Jurkat, Clone E6-1 (cell line): ENCODE measurements at regions not wholly inside any gene's neighbourhood (a gene's known extent, or its start where the extent isn't known, plus 50 kb on each side); places are given as distances from the start of the nearest gene placed in this dataset.
"Not testable (repeated sequence)": the region's sequence is repeated elsewhere in the genome, so short reads cannot be mapped to it uniquely, and the experiment has no call there.

Experiments used
- DNase-seq: peaks from one replicate; pipeline ENCODE4 v3.0.0-alpha.2; 2011; ENCODE audit warnings: low read depth, low spot score
- H3K4me3 ChIP-seq: 2 replicates; pipeline ENCODE4 v1.5.1; 2011; ENCODE audit warnings: mild to moderate bottlenecking, low read length, control low read depth, moderate library complexity

DNA sequence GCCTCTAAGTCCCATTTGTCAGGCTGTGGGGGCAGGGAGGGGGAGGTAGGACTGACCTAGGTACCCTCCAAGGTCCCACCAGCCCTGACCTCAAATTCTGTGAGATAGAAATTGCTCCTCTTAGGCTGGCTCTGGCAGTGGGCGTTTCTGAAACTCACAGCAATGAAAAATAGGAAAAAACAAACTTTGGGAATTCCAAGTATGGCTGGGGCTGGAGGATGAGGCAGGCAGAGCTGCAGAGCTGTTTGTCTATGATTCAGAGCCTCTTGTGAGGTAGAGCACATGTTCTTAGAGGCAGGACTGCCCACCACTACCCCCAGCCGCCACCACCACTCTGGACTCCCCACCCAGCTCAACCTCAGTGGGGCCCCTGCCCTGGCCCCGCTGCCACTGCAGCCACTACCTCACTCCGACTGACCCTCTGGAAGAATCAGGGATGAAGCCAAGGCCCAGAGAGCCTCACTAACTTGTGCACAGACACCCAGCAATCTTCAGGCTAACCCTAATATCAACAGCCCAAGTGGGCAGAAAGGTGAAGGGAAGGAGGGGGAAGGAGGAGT, 98.2 kb downstream of the PJA1 start:
- H3K4me3 ChIP-seq = no peak overlapping the region

GRCh38 chrX:69066021-69066757, 99.1 kb downstream of the PJA1 start:
- H3K4me3 ChIP-seq = no peak overlapping the region
- DNase-seq = no peak

More for the DNA sequence above, 98.2 kb downstream of the PJA1 start:
- DNase-seq = no peak

DNA sequence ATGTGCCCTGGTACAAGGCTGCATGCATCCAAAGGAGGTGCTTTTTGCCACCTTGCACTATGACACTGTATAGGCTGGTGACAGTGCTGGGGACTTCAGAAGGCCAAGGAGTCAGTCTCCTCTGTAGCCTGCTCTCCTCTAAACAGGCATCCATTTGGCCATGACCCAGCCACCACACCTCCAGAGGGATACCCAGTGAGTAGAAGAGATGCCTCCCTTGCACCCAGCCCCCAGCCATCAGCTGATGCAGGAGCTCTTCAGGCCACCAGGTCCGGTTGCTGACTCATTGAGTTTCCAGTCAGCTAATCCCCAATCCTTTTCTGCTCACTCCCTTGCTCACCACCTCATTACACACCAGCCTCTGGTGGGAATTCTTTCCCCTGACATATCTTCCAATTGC, 99.8 kb downstream of the PJA1 start:
- H3K4me3 ChIP-seq = no peak overlapping the region
- no peak for DNase-seq

DNA sequence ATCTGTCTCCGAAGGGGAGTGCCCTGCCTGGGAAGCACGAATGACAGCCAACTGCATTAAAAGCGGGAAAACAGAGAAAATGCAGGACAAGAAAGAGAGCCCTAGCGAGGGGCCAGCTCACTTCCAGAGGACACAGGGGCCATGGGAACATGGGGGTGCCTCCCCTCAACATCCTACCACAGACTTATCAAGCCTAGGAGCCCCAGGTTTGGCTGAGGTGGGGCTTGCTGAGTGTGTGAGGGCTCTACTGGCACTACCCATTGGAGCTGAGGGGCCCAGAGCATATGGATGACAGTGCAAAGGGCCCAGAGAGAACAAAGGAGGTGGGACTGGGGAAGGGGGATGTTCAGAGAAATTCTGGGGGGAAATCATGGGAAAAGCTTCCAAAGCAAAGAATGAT, 101.8 kb downstream of the PJA1 start:
- no peak for DNase-seq
- no peak overlapping the region for H3K4me3 ChIP-seq

DNA sequence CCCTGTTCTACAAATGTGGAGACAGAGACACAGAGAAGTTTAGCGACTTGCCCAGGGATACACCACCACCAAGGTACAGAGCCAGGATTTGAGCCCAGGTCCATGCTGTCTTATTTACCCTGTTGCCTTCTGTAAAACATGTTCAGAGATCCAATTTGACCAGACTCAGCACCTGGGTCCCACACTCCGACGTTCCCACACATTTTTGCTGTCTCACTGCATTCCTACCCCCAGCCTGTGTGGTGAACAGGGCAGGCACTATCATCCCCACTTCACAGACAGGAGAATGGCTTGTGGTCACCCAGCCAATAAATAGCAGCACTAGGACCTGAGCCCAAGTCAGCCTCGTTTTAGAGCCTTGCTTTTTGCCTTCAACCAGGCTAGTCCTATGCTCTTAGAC, 102.8 kb downstream of the PJA1 start:
- no peak overlapping the region for H3K4me3 ChIP-seq
- no peak for DNase-seq

DNA sequence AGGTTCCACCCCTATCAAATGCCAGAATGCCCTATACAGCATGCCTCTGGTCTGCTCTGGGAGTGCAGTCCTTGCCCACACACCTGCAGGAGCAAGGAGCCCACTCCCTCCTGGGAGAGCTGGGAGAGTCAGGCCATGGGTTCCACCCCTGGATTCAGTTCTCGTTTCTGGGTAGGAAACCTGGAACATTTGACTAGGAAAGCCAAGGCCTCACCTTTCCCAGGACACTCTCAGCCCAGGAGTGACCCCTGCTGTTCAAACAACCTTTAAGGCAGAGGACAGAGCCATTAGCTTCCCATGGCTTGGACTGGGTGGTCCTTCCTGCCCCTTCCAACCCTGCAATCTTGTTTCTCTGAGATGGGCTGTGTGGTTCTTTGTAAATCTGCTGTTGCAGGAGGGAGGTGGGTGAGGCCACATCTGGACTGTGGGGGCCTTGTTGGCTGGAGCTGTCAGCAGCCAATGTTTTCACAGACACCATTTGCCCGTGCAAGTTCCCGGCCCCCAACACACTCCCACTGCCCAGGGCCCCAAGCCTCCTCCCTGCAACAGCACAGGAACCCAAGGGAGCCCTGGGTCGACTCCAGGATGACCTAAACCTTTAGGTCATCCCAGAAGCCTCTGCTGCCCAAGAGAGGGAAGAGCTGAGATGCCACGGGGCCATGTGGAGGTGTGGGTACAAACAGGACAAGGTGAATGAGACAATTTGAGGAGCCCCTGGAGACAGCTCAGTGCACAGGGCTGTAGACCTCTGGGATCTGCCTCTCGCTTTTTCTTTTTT, 104.4 kb downstream of the PJA1 start:
- DNase-seq = no peak

GRCh38 chrX:69055193-69055592, 110.1 kb downstream of the PJA1 start:
- H3K4me3 ChIP-seq = no peak overlapping the region
- DNase-seq = no peak

More for the DNA sequence above, 104.4 kb downstream of the PJA1 start:
- H3K4me3 ChIP-seq = no peak overlapping the region

- DNase-seq, H3K4me3 ChIP-seq: not testable (repeated sequence)
Measured at GRCh38 chrX:69054497-69054896, 110.8 kb downstream of the PJA1 start.

DNA sequence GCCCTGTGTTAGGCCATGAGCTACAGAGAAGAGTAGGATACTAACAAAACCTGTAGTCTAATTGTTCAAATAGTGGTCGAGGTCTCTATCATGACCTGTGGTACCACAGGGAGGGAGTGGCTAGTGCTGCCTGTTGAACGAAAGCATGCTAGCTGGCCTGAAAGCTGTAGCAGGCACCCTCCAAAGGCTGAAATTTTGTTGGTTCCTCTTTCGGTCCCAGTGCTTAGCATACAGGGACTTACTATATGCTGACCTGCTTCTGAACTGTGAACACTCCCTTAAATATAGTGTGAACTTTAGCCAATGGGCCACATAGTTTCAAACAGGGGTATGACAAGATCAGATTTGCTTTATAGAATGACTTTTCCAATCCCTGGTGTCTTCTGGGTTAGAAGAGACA, 113.4 kb downstream of the PJA1 start:
- no peak overlapping the region for H3K4me3 ChIP-seq
- DNase-seq = no peak

DNA sequence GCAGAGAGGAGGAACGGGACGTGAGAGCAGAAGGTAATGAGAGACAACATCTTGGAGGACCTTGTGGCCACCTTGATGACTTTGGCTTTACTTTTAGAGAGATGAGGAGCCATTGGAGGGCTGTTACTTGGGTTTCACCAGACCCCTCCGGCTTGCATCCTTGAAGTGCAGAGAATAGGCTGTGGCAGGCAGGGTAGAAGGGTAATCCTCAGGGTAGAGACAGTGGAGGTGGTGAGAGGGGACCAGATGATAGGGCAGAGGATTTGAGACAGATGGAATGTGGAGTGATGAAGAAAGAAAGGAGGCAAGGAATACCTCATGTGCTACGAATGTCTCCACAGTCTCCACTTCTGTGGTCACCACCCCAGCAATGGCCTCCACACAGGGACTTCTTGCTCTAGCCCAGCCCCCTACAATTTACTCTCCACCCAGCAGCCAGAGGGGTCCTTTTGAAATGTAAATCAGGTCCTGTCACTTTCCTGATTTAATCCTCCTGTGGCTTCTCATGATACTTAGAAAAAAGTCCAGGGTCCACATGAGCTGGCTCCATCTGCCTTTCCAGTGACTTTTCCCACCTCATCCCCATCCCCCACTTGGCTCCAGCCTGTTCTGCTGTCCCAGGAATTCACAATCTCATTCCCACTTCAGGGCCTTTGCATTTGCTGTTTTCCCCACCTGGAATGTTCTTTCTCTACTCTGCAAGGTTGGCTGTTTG, 115.0 kb downstream of the PJA1 start:
- DNase-seq = no peak
- no peak overlapping the region for H3K4me3 ChIP-seq

DNA sequence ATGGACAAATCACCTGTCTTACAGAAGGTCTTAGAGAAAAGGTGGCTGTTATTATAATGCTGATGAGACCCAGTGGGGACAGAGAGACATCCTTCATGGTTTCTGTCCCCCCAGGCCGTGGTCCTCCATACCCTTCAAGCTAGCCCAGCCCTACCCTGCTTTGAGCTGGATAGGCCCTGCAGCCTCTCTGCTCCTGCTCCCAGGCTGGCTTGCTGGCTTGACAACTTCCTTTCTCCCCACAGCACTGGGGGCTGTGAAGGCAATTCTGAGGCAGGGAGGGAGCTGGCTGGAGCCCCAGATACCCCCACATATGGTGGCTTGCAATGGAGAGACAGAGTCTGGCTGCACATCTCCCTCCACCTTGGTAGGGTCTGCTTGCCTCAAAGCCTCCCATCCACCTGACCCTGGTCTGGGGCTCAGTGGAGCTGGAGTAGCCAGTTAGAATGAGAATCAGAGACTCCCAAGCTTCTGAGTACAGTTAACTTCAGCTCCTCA, 118.2 kb downstream of the PJA1 start:
- DNase-seq = no peak
- H3K4me3 ChIP-seq = no peak overlapping the region

DNA sequence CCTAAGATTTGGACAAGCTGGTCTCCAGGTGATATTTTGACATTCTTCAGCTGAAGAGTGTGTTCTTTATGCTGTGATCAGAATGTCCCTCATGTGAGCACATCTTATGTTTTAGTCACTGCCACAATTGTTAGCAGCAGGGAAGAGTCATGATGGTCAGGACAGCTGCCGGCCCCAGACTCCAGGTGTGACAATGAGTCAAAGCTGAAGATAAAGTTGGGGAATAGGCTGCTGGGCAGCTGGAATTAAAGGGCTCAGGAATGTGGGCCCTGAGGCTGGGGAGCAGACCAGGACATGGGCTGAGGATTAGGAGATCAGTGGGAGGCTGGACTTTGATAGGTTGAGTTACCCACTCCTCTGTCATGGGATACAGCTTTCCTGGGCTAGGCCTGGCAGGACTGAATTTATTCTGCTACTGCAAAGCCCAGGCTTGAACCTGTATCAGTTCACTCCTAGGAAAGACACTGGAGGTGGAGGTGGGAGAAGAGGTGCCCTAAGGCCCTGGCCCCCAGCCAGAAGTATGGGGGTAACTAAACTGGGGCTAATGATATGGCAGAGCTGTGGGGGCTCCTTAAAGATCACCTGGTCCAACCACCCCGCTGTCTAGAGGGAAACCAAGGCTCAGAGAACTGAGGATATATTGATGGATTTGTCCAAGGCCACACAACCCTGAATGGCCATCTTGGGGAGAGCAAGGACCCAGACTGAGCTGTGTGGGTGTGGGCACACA, 119.5 kb downstream of the PJA1 start:
- no peak overlapping the region for H3K4me3 ChIP-seq
- no peak for DNase-seq

- DNase-seq = no peak
Measured at GRCh38 chrX:69038816-69039215, 126.4 kb downstream of the PJA1 start.

DNA sequence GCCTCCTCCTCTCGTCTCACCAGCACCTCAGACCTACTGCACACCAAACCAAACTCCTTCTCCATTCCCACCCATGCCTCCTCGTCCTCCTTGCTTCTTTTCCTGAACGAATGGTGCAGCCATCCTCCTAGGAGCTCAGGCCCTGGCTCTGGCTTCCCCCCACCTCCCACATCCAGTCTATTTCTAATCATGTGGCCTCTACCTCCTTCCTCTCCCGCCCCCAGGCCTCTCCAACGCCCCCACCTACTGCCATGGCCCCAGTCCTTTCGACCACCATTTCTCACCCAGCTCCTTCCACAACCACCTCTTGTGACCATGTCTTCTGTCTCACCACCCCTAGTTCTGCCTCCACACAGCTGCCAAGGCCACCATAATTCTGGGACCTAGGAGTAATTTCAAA, 127.1 kb downstream of the PJA1 start:
- no peak overlapping the region for H3K4me3 ChIP-seq
- no peak for DNase-seq

More at GRCh38 chrX:69038816-69039215, 126.4 kb downstream of the PJA1 start:
- H3K4me3 ChIP-seq = no peak overlapping the region

- no peak for DNase-seq
- H3K4me3 ChIP-seq = no peak overlapping the region
Measured at GRCh38 chrX:69037786-69038185, 127.5 kb downstream of the PJA1 start.

GRCh38 chrX:69036674-69037573, 128.3 kb downstream of the PJA1 start:
- DNase-seq = no peak
- no peak overlapping the region for H3K4me3 ChIP-seq

- no peak for DNase-seq
Measured at GRCh38 chrX:69034451-69034850, 130.8 kb downstream of the PJA1 start.

DNA sequence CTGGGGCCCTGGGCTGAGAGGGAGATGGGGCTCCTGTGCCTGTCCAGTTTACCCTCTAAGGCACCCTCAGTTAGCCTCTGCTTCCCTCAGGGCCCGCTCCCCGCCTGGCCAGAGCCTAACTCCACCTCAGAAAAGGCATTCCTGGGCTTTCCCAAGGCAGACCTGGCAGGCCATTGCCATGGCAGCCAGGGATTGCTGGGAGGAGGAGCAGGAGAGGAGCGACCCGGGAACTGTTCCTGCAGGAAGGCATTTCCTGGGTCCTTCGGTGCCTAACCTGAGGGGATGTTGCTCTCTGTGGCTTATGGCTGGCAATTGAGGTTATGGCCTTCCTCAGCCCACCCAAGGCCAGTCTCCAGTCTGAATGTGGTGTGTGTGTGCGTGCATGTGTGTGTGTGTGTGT, 131.3 kb downstream of the PJA1 start:
- DNase-seq = no peak

More at GRCh38 chrX:69034451-69034850, 130.8 kb downstream of the PJA1 start:
- H3K4me3 ChIP-seq = no peak overlapping the region

More for the DNA sequence above, 131.3 kb downstream of the PJA1 start:
- H3K4me3 ChIP-seq = no peak overlapping the region
